ENCODE measurements at regions not wholly inside any gene's neighbourhood (a gene's known extent, or its start where the extent isn't known, plus 50 kb on each side); places are given as distances from the start of the nearest gene placed in this dataset.
"Not testable (repeated sequence)": the region's sequence is repeated elsewhere in the genome, so short reads cannot be mapped to it uniquely, and the experiment has no call there.

DNA sequence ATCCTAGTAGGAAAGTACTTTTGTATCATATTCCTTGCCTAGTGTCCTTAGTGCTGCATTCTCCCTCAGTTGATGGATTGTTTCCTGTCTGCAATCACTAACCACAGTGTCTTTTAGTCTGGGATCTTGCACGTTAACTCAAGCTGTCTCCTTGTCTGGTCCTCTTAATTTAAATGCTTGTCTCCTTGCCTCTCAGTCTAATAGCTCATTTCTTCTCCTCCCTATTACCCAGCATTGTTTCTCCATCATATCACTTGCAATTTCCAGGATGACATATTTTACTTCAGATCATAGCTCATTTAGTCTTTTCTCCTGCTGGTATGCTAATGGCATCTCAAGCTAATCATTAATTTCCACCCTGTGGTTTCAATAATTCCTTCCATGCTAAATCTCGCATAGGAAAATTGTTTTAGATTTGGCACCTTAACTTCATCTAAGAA is 2052.0 kb upstream of the C9orf72 start:
- no peaks in the 10 kb centered on the region for H3K4me1 ChIP-seq (ENCODE audit: control insufficient read depth, extremely low read depth, insufficient read depth, low read length)
- H3K4me2 ChIP-seq (ENCODE audit: control insufficient read depth, extremely low read depth, insufficient read depth, low read depth, low read length): no peak overlapping the region
- no peaks in the 10 kb centered on the region for H3K36me3 ChIP-seq (ENCODE audit: control insufficient read depth in 2 of 2, extremely low read depth in 1 of 2, insufficient read depth in 2 of 2, low read length in 2 of 2)
- H3K9me1 ChIP-seq (ENCODE audit: control insufficient read depth, extremely low read depth, insufficient read depth, low read length): no peaks in the 10 kb centered on the region
- TF ChIP-seq, protein P1, sequence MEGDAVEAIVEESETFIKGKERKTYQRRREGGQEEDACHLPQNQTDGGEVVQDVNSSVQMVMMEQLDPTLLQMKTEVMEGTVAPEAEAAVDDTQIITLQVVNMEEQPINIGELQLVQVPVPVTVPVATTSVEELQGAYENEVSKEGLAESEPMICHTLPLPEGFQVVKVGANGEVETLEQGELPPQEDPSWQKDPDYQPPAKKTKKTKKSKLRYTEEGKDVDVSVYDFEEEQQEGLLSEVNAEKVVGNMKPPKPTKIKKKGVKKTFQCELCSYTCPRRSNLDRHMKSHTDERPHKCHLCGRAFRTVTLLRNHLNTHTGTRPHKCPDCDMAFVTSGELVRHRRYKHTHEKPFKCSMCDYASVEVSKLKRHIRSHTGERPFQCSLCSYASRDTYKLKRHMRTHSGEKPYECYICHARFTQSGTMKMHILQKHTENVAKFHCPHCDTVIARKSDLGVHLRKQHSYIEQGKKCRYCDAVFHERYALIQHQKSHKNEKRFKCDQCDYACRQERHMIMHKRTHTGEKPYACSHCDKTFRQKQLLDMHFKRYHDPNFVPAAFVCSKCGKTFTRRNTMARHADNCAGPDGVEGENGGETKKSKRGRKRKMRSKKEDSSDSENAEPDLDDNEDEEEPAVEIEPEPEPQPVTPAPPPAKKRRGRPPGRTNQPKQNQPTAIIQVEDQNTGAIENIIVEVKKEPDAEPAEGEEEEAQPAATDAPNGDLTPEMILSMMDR (optimal IDR thresholded peaks at IDR 0.05 in 1 of 3, IDR thresholded peaks at IDR 0.05 in 1 of 3, conservative IDR thresholded peaks at IDR 0.05 in 1 of 3; ENCODE audit: extremely low read depth in 1 of 3, insufficient read depth in 2 of 3, low read length in 3 of 3): no peak
- no peak for TF ChIP-seq EZH2 (IDR thresholded peaks at IDR 0.05; ENCODE audit: low read length)
- H3K27ac ChIP-seq (ENCODE audit: control insufficient read depth, insufficient read depth, low read length): no peak overlapping the region
- no peak overlapping the region for H3K4me3 ChIP-seq (ENCODE audit: control insufficient read depth in 2 of 3, extremely low read depth in 1 of 3, insufficient read depth in 2 of 3, low read depth in 1 of 3, low read length in 3 of 3)
- dilution Hi-C loops (cut with MboI; ENCODE audit: extremely low pct_ligation_motif_present, low sequenced_read_pairs): no loop called here
- DNase-seq (ENCODE audit: low read depth, low spot score) (no peak), FAIRE-seq (no peak)
- no peaks in the 10 kb centered on the region for H3K27me3 ChIP-seq (ENCODE audit: control insufficient read depth, extremely low read depth, insufficient read depth, low read length)
- H2AFZ ChIP-seq (ENCODE audit: control insufficient read depth, low read length): no peak overlapping the region
- H4K20me1 ChIP-seq (ENCODE audit: control insufficient read depth, extremely low read depth, insufficient read depth, low read length): no peaks in the 10 kb centered on the region
- no peaks in the 10 kb centered on the region for H3K79me2 ChIP-seq (ENCODE audit: control insufficient read depth, insufficient read depth, low read length)
- H3K9me3 ChIP-seq (ENCODE audit: control insufficient read depth, low read depth, low read length): no peaks in the 10 kb centered on the region
- H3K9ac ChIP-seq (ENCODE audit: control insufficient read depth, extremely low read depth, insufficient read depth, low read length): no peak overlapping the region

DNA sequence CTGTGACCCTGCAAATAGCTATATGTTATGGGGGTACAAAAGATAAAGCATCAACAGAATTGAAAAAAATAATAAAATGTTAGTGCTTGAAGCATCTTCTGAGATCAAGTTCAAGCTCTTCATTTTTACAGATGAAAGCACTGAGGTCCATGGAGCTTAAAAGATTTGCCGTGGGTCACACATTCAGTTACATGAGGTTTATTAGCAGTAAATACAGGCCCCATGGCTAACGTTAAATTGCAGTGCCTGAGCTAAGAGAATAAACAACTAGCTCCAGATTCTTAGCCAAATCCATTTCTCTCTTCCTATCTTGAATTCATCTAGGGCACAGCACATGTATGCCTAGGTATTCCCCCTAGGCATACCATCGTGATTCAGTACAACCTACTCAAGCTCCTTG is 2052.7 kb upstream of the C9orf72 start:
- dilution Hi-C loops (cut with MboI; ENCODE audit: extremely low pct_ligation_motif_present, low sequenced_read_pairs): no loop called here
- no peaks in the 10 kb centered on the region for H3K9me3 ChIP-seq (ENCODE audit: control insufficient read depth, low read depth, low read length)
- no peak for FAIRE-seq
- no peaks in the 10 kb centered on the region for H4K20me1 ChIP-seq (ENCODE audit: control insufficient read depth, extremely low read depth, insufficient read depth, low read length)
- H2AFZ ChIP-seq (ENCODE audit: control insufficient read depth, low read length): no peak overlapping the region
- H3K27ac ChIP-seq (ENCODE audit: control insufficient read depth, insufficient read depth, low read length): no peak overlapping the region
- no peaks in the 10 kb centered on the region for H3K36me3 ChIP-seq (ENCODE audit: control insufficient read depth in 2 of 2, extremely low read depth in 1 of 2, insufficient read depth in 2 of 2, low read length in 2 of 2)
- no peak for DNase-seq (ENCODE audit: low read depth, low spot score)
- no peaks in the 10 kb centered on the region for H3K9me1 ChIP-seq (ENCODE audit: control insufficient read depth, extremely low read depth, insufficient read depth, low read length)
- H3K27me3 ChIP-seq (ENCODE audit: control insufficient read depth, extremely low read depth, insufficient read depth, low read length): no peaks in the 10 kb centered on the region
- no peak overlapping the region for H3K9ac ChIP-seq (ENCODE audit: control insufficient read depth, extremely low read depth, insufficient read depth, low read length)
- H3K4me3 ChIP-seq (ENCODE audit: control insufficient read depth in 2 of 3, extremely low read depth in 1 of 3, insufficient read depth in 2 of 3, low read depth in 1 of 3, low read length in 3 of 3): no peak overlapping the region
- TF ChIP-seq EZH2 (IDR thresholded peaks at IDR 0.05; ENCODE audit: low read length): no peak
- TF ChIP-seq, protein P1 (optimal IDR thresholded peaks at IDR 0.05 in 1 of 3, IDR thresholded peaks at IDR 0.05 in 1 of 3, conservative IDR thresholded peaks at IDR 0.05 in 1 of 3; ENCODE audit: extremely low read depth in 1 of 3, insufficient read depth in 2 of 3, low read length in 3 of 3): no peak
- H3K4me1 ChIP-seq (ENCODE audit: control insufficient read depth, extremely low read depth, insufficient read depth, low read length): no peaks in the 10 kb centered on the region
- H3K79me2 ChIP-seq (ENCODE audit: control insufficient read depth, insufficient read depth, low read length): no peaks in the 10 kb centered on the region
- H3K4me2 ChIP-seq (ENCODE audit: control insufficient read depth, extremely low read depth, insufficient read depth, low read depth, low read length): no peak overlapping the region

DNA sequence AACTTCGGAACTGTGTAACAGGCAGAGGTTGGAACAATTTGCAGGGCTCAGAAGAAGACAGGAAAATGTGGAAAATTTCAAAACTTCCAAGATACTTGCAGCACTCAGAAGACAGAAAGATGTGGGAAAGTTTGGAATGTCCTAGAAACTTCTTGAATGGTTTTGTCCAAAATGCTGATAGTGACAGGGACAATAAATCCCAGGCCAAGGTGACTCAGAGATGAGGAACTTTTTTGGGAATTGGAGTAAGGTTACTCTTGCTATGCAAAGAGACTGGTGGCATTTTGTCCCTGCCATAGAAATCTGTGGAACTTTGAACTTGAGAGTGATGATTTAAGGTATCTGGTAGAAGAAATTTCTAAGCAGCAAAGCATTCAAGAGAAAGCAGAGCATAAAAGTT is 2055.6 kb upstream of the C9orf72 start:
- H3K4me2 ChIP-seq (ENCODE audit: control insufficient read depth, extremely low read depth, insufficient read depth, low read depth, low read length); H3K27ac ChIP-seq (ENCODE audit: control insufficient read depth, insufficient read depth, low read length): not testable (repeated sequence)

More for the DNA sequence above, 2055.6 kb upstream of the C9orf72 start:
- H3K9me3 ChIP-seq (ENCODE audit: control insufficient read depth, low read depth, low read length); H3K36me3 ChIP-seq (ENCODE audit: control insufficient read depth in 2 of 2, extremely low read depth in 1 of 2, insufficient read depth in 2 of 2, low read length in 2 of 2); FAIRE-seq; H3K4me1 ChIP-seq (ENCODE audit: control insufficient read depth, extremely low read depth, insufficient read depth, low read length); H3K79me2 ChIP-seq (ENCODE audit: control insufficient read depth, insufficient read depth, low read length); H2AFZ ChIP-seq (ENCODE audit: control insufficient read depth, low read length); H4K20me1 ChIP-seq (ENCODE audit: control insufficient read depth, extremely low read depth, insufficient read depth, low read length); H3K4me3 ChIP-seq (ENCODE audit: control insufficient read depth in 2 of 3, extremely low read depth in 1 of 3, insufficient read depth in 2 of 3, low read depth in 1 of 3, low read length in 3 of 3); dilution Hi-C loops (cut with MboI; ENCODE audit: extremely low pct_ligation_motif_present, low sequenced_read_pairs); H3K27me3 ChIP-seq (ENCODE audit: control insufficient read depth, extremely low read depth, insufficient read depth, low read length); DNase-seq (ENCODE audit: low read depth, low spot score); H3K9me1 ChIP-seq (ENCODE audit: control insufficient read depth, extremely low read depth, insufficient read depth, low read length); H3K9ac ChIP-seq (ENCODE audit: control insufficient read depth, extremely low read depth, insufficient read depth, low read length): not testable (repeated sequence)

All from keratinocyte (primary cell).